ENCODE measurements at regions not wholly inside any gene's neighbourhood (a gene's known extent, or its start where the extent isn't known, plus 50 kb on each side); places are given as distances from the start of the nearest gene placed in this dataset.

GRCh38 chr7:9960460-9960859 lies 1013.2 kb upstream of the PHF14 start:
- no peak for ATAC-seq (ENCODE audit: insufficient number of reproducible peaks, low FRiP score, low read depth)
- TF ChIP-seq, protein P1, sequence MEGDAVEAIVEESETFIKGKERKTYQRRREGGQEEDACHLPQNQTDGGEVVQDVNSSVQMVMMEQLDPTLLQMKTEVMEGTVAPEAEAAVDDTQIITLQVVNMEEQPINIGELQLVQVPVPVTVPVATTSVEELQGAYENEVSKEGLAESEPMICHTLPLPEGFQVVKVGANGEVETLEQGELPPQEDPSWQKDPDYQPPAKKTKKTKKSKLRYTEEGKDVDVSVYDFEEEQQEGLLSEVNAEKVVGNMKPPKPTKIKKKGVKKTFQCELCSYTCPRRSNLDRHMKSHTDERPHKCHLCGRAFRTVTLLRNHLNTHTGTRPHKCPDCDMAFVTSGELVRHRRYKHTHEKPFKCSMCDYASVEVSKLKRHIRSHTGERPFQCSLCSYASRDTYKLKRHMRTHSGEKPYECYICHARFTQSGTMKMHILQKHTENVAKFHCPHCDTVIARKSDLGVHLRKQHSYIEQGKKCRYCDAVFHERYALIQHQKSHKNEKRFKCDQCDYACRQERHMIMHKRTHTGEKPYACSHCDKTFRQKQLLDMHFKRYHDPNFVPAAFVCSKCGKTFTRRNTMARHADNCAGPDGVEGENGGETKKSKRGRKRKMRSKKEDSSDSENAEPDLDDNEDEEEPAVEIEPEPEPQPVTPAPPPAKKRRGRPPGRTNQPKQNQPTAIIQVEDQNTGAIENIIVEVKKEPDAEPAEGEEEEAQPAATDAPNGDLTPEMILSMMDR (IDR thresholded peaks at IDR 0.05) = no peak
- H3K27ac ChIP-seq = no peak overlapping the region
- H3K4me1 ChIP-seq (ENCODE audit: control insufficient read depth in 1 of 2, low read depth in 2 of 2) = no peaks in the 10 kb centered on the region
- no peaks in the 10 kb centered on the region for H3K9me3 ChIP-seq
- no peak for DNase-seq (ENCODE audit: low spot score)
- H3K27me3 ChIP-seq (replicated peaks; ENCODE audit: insufficient read depth) = no peaks in the 10 kb centered on the region
- no peak overlapping the region for H3K4me3 ChIP-seq
- H3K36me3 ChIP-seq = no peaks in the 10 kb centered on the region

GRCh38 chr7:9961161-9961922 lies 1012.3 kb upstream of the PHF14 start:
- no peak overlapping the region for H3K27ac ChIP-seq
- no peaks in the 10 kb centered on the region for H3K27me3 ChIP-seq (replicated peaks; ENCODE audit: insufficient read depth)
- ATAC-seq (ENCODE audit: insufficient number of reproducible peaks, low FRiP score, low read depth) = no peak
- TF ChIP-seq, protein P1 (IDR thresholded peaks at IDR 0.05) = no peak
- H3K4me1 ChIP-seq (ENCODE audit: control insufficient read depth in 1 of 2, low read depth in 2 of 2) = no peaks in the 10 kb centered on the region
- H3K9me3 ChIP-seq = no peaks in the 10 kb centered on the region
- DNase-seq (ENCODE audit: low spot score) = no peak
- H3K36me3 ChIP-seq = no peaks in the 10 kb centered on the region
- no peak overlapping the region for H3K4me3 ChIP-seq

DNA sequence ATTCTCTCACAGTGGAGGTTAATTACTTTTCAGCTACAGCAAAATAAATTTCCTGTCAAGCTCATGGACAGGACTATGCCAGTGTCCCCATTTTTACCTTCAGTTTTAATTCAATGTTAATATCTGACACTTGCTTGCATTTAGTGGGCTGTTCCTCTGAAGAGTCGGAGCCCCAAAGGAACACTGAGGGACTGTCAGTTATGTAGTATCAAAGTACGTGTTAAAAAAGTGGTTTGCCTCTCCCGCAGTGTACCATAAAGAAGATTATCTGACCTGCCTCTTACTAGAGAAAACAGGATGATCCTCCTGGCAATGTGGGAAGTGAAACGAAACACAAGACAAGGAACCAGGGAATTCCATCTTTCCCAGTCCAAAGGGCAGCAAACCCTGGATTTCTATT lies 1010.9 kb upstream of the PHF14 start:
- H3K9me3 ChIP-seq = no peaks in the 10 kb centered on the region
- H3K4me1 ChIP-seq (ENCODE audit: control insufficient read depth in 1 of 2, low read depth in 2 of 2) = no peaks in the 10 kb centered on the region
- H3K27me3 ChIP-seq (replicated peaks; ENCODE audit: insufficient read depth) = no peaks in the 10 kb centered on the region
- DNase-seq (ENCODE audit: low spot score) (no peak), ATAC-seq (ENCODE audit: insufficient number of reproducible peaks, low FRiP score, low read depth) (no peak)
- H3K36me3 ChIP-seq = no peaks in the 10 kb centered on the region
- TF ChIP-seq, protein P1 (IDR thresholded peaks at IDR 0.05) = no peak
- H3K27ac ChIP-seq = no peak overlapping the region
- no peak overlapping the region for H3K4me3 ChIP-seq

- H3K27me3 ChIP-seq (replicated peaks; ENCODE audit: insufficient read depth) = no peaks in the 10 kb centered on the region
- TF ChIP-seq, protein P1 (IDR thresholded peaks at IDR 0.05) = no peak
Observed at GRCh38 chr7:9978106-9979064, 995.3 kb upstream of the PHF14 start.

GRCh38 chr7:9981742-9982349 lies 991.8 kb upstream of the PHF14 start:
- no peaks in the 10 kb centered on the region for H3K27me3 ChIP-seq (replicated peaks; ENCODE audit: insufficient read depth)
- H3K4me3 ChIP-seq = no peak overlapping the region
- H3K9me3 ChIP-seq = no peaks in the 10 kb centered on the region
- ATAC-seq (ENCODE audit: insufficient number of reproducible peaks, low FRiP score, low read depth) (no peak), DNase-seq (ENCODE audit: low spot score) (no peak)
- no peaks in the 10 kb centered on the region for H3K4me1 ChIP-seq (ENCODE audit: control insufficient read depth in 1 of 2, low read depth in 2 of 2)
- no peak overlapping the region for H3K27ac ChIP-seq
- H3K36me3 ChIP-seq = no peaks in the 10 kb centered on the region
- TF ChIP-seq, protein P1 (IDR thresholded peaks at IDR 0.05) = no peak

More at GRCh38 chr7:9978106-9979064, 995.3 kb upstream of the PHF14 start:
- no peak for DNase-seq (ENCODE audit: low spot score)
- Histone ChIP-seq H3K27ac (no peak overlapping the region), H3K4me1 (ENCODE audit: control insufficient read depth in 1 of 2, low read depth in 2 of 2) (no peaks in the 10 kb centered on the region), H3K9me3 (no peaks in the 10 kb centered on the region), H3K36me3 (no peaks in the 10 kb centered on the region), H3K4me3 (no peak overlapping the region)
- ATAC-seq (ENCODE audit: insufficient number of reproducible peaks, low FRiP score, low read depth) = no peak

All from thoracic aorta (tissue), 2 donors.